ENCODE measurements at regions not wholly inside any gene's neighbourhood (a gene's known extent, or its start where the extent isn't known, plus 50 kb on each side); places are given as distances from the start of the nearest gene placed in this dataset.
A peak's percentile ranks its signal among the peaks of the same experiment; 100 is the strongest.
"Not testable (repeated sequence)": the region's sequence is repeated elsewhere in the genome, so short reads cannot be mapped to it uniquely, and the experiment has no call there.

- H3K27ac Mint-ChIP-seq, result no peak overlapping the region
- H3K4me3 Mint-ChIP-seq, result no peak overlapping the region
- DNase-seq, result no peak
- H3K9me3 Mint-ChIP-seq, result no peaks in the 10 kb centered on the region
- no peak for ATAC-seq
- no peaks in the 10 kb centered on the region for H3K4me1 Mint-ChIP-seq
- H3K27me3 Mint-ChIP-seq, result no peaks in the 10 kb centered on the region
Measured at GRCh38 chr1:101497881-101498559, 261.2 kb downstream of the S1PR1 start.

- H3K4me1 Mint-ChIP-seq, ATAC-seq, H3K4me3 Mint-ChIP-seq, H3K27ac Mint-ChIP-seq, H3K9me3 Mint-ChIP-seq, DNase-seq, H3K27me3 Mint-ChIP-seq: not testable (repeated sequence)
Measured at GRCh38 chr1:101504106-101504505, 267.3 kb downstream of the S1PR1 start.

GRCh38 chr1:101505240-101505639 is 268.4 kb downstream of the S1PR1 start:
- H3K27me3 Mint-ChIP-seq, H3K4me3 Mint-ChIP-seq, ATAC-seq, DNase-seq, H3K9me3 Mint-ChIP-seq, H3K27ac Mint-ChIP-seq, H3K4me1 Mint-ChIP-seq: not testable (repeated sequence)

- Mint-ChIP-seq H3K4me1 (no peaks in the 10 kb centered on the region), H3K9me3 (no peaks in the 10 kb centered on the region), H3K27me3 (no peaks in the 10 kb centered on the region), H3K4me3 (no peak overlapping the region), H3K27ac (no peak overlapping the region)
- peak; percentile 20 to 36 for DNase-seq
- no peak for ATAC-seq
Measured at GRCh38 chr1:101506541-101507164, 269.8 kb downstream of the S1PR1 start.

GRCh38 chr1:101507547-101507971 is 270.7 kb downstream of the S1PR1 start:
- no peak overlapping the region for H3K4me3 Mint-ChIP-seq
- no peak for ATAC-seq

GRCh38 chr1:101508913-101509312 is 272.1 kb downstream of the S1PR1 start:
- Mint-ChIP-seq H3K4me3 (no peak overlapping the region), H3K4me1 (no peaks in the 10 kb centered on the region), H3K27me3 (no peaks in the 10 kb centered on the region), H3K27ac (no peak overlapping the region), H3K9me3 (no peaks in the 10 kb centered on the region)
- no peak for ATAC-seq
- DNase-seq, result no peak

More at GRCh38 chr1:101507547-101507971, 270.7 kb downstream of the S1PR1 start:
- Mint-ChIP-seq H3K4me1 (no peaks in the 10 kb centered on the region), H3K27ac (no peak overlapping the region), H3K27me3 (no peaks in the 10 kb centered on the region), H3K9me3 (no peaks in the 10 kb centered on the region)
- DNase-seq, result no peak

- Mint-ChIP-seq H3K9me3 (no peaks in the 10 kb centered on the region), H3K27ac (no peak overlapping the region), H3K4me3 (no peak overlapping the region), H3K27me3 (no peaks in the 10 kb centered on the region), H3K4me1 (no peaks in the 10 kb centered on the region)
- ATAC-seq (no peak), DNase-seq (no peak)
Measured at GRCh38 chr1:101509370-101509769, 272.6 kb downstream of the S1PR1 start.

GRCh38 chr1:101511202-101511891 is 274.5 kb downstream of the S1PR1 start:
- ATAC-seq (no peak), DNase-seq (no peak)
- H3K4me1 Mint-ChIP-seq, result no peaks in the 10 kb centered on the region
- no peak overlapping the region for H3K27ac Mint-ChIP-seq
- no peaks in the 10 kb centered on the region for H3K27me3 Mint-ChIP-seq
- no peak overlapping the region for H3K4me3 Mint-ChIP-seq
- H3K9me3 Mint-ChIP-seq, result peaks cover under 1 to 2% of the 10 kb centered on the region in 2 donors

GRCh38 chr1:101520302-101520701 is 283.5 kb downstream of the S1PR1 start:
- Mint-ChIP-seq H3K27ac (no peak overlapping the region), H3K4me1 (no peaks in the 10 kb centered on the region), H3K4me3 (no peak overlapping the region), H3K27me3 (no peaks in the 10 kb centered on the region), H3K9me3 (peaks cover 10 to 16% of the 10 kb centered on the region in 2 donors)
- DNase-seq (peak; percentile 16 to 18), ATAC-seq (peak; percentile 65)

GRCh38 chr1:101522486-101522885 is 285.7 kb downstream of the S1PR1 start:
- no peak overlapping the region for H3K27ac Mint-ChIP-seq

GRCh38 chr1:101526813-101527212 is 290.0 kb downstream of the S1PR1 start:
- H3K27me3 Mint-ChIP-seq, result no peaks in the 10 kb centered on the region
- no peak for ATAC-seq
- no peak for DNase-seq
- no peaks in the 10 kb centered on the region for H3K4me1 Mint-ChIP-seq
- H3K9me3 Mint-ChIP-seq, result no peaks in the 10 kb centered on the region
- no peak overlapping the region for H3K27ac Mint-ChIP-seq
- H3K4me3 Mint-ChIP-seq, result no peak overlapping the region

More at GRCh38 chr1:101522486-101522885, 285.7 kb downstream of the S1PR1 start:
- no peak for DNase-seq
- H3K4me3 Mint-ChIP-seq, result no peak overlapping the region
- ATAC-seq, result no peak
- no peaks in the 10 kb centered on the region for H3K4me1 Mint-ChIP-seq
- H3K9me3 Mint-ChIP-seq, result peaks cover 2 to 3% of the 10 kb centered on the region in 2 donors
- H3K27me3 Mint-ChIP-seq, result no peaks in the 10 kb centered on the region

GRCh38 chr1:101532377-101532776 is 295.6 kb downstream of the S1PR1 start:
- no peak for DNase-seq
- no peaks in the 10 kb centered on the region for H3K4me1 Mint-ChIP-seq
- H3K9me3 Mint-ChIP-seq, result no peaks in the 10 kb centered on the region
- ATAC-seq, result no peak
- H3K4me3 Mint-ChIP-seq, result no peak overlapping the region
- no peaks in the 10 kb centered on the region for H3K27me3 Mint-ChIP-seq
- no peak overlapping the region for H3K27ac Mint-ChIP-seq

GRCh38 chr1:101540161-101540560 is 303.3 kb downstream of the S1PR1 start:
- H3K4me3 Mint-ChIP-seq, result no peak overlapping the region
- H3K4me1 Mint-ChIP-seq, result no peaks in the 10 kb centered on the region
- ATAC-seq, result no peak
- H3K9me3 Mint-ChIP-seq, result peaks cover 0 to 5% of the 10 kb centered on the region in 2 donors
- H3K27ac Mint-ChIP-seq, result no peak overlapping the region
- peaks cover 7% of the 10 kb centered on the region for H3K27me3 Mint-ChIP-seq
- no peak for DNase-seq

- H3K27ac Mint-ChIP-seq, result peak overlapping the region in 1 of 2 donors; percentile 54
- no peaks in the 10 kb centered on the region for H3K9me3 Mint-ChIP-seq
- no peak for DNase-seq
- no peaks in the 10 kb centered on the region for H3K27me3 Mint-ChIP-seq
- no peak overlapping the region for H3K4me3 Mint-ChIP-seq
- H3K4me1 Mint-ChIP-seq, result no peaks in the 10 kb centered on the region
- no peak for ATAC-seq
Measured at GRCh38 chr1:101546885-101547284, 310.1 kb downstream of the S1PR1 start.

GRCh38 chr1:101547357-101547756 is 310.5 kb downstream of the S1PR1 start:
- DNase-seq, result no peak
- H3K27me3 Mint-ChIP-seq, result no peaks in the 10 kb centered on the region
- no peak overlapping the region for H3K4me3 Mint-ChIP-seq
- H3K4me1 Mint-ChIP-seq, result no peaks in the 10 kb centered on the region
- no peaks in the 10 kb centered on the region for H3K9me3 Mint-ChIP-seq
- no peak overlapping the region for H3K27ac Mint-ChIP-seq
- no peak for ATAC-seq

GRCh38 chr1:101548376-101548775 is 311.6 kb downstream of the S1PR1 start:
- no peak overlapping the region for H3K4me3 Mint-ChIP-seq
- DNase-seq, result no peak
- ATAC-seq, result no peak
- H3K27ac Mint-ChIP-seq, result peak overlapping the region in 1 of 2 donors; percentile 69
- H3K27me3 Mint-ChIP-seq, result no peaks in the 10 kb centered on the region
- H3K4me1 Mint-ChIP-seq, result no peaks in the 10 kb centered on the region
- H3K9me3 Mint-ChIP-seq, result no peaks in the 10 kb centered on the region

Measured in stimulated activated naive CD8-positive, alpha-beta T cell treated with anti-CD3 and anti-CD28 coated beads, Interleukin-15, amount 100 ng/mL, for 72 hours (primary cell).